Pancreas (tissue), 10 donors: ENCODE measurements at regions not wholly inside any gene's neighbourhood (a gene's known extent, or its start where the extent isn't known, plus 50 kb on each side); places are given as distances from the start of the nearest gene placed in this dataset.
"Not testable (repeated sequence)": the region's sequence is repeated elsewhere in the genome, so short reads cannot be mapped to it uniquely, and the experiment has no call there.

ENCODE experiments used
- ATAC-seq, 4 donors: fragments of 200-7000 bp; cut with Tn5 transposase; one replicate each; pipeline versions ENCODE4 v1.8.0 to v1.9.1; 2020; ENCODE audit warnings: mild to moderate bottlenecking in 4 of 4, moderate library complexity in 4 of 4
- DNase-seq, 6 donors: peaks; one replicate each; pipeline ENCODE4 v3.0.0-alpha.2; 2020
- FAIRE-seq: peaks from 2 replicates; lab custom pipeline; 2012; peaks lifted over from hg19 to GRCh38; lab: Jason Lieb, UNC
- H3K27ac ChIP-seq, 4 donors: fragments of 200-600 bp; sonication (generic); 1 replicate in 3 of 4; 2 replicates in 1 of 4; pipeline versions ENCODE4 v1.5.0 to v1.8.0; 2020
- H3K27me3 ChIP-seq, 4 donors: fragments of 200-600 bp; one replicate each; pipeline ENCODE4 v1.8.0; 2021
- H3K36me3 ChIP-seq, 3 donors: fragments of 200-600 bp; sonication (generic) in 1 of 3; one replicate each; pipeline versions ENCODE4 v1.5.0 to v1.8.0; 2020 to 2021
- H3K4me1 ChIP-seq, 3 donors: fragments of 200-600 bp; one replicate each; pipeline ENCODE4 v1.8.0; 2021
- H3K4me3 ChIP-seq, 4 donors: fragments of 200-600 bp; sonication (generic) in 2 of 4; one replicate each; pipeline versions ENCODE4 v1.5.0 to v1.8.0; 2020 to 2021
- H3K9me3 ChIP-seq, 4 donors: fragments of 200-600 bp; one replicate each; pipeline ENCODE4 v1.8.0; 2021
- CTCF ChIP-seq, 4 donors: fragments of 200-600 bp; sonication (generic) in 3 of 4; IDR thresholded peaks; one replicate each; pipeline versions ENCODE4 v1.5.0 to v1.8.0; 2021; ENCODE audit warnings: antibody characterized with exemption in 4 of 4
- WGBS, 2 donors: extraction: QIAGEN DNeasy Blood & Tissue Kit; methylation state at CpG; one replicate each; pipeline ENCODE4 v1.1.7; 2013; 5-methylcytosine and 5-hydroxymethylcytosine counted together
- intact Hi-C, 3 donors: fragments of 100-400 bp; cut with DNase I; formaldehyde crosslinking; loops; one replicate each; pipeline versions ENCODE4 v1.11.1 to v1.14.2; 2022
- donor health status: healthy with polysubstance abuse.
- donor health status: DM: no; HTN: no; CAD: no; lungs with moderate emphysema.
- donor health status: DM: no; HTN: no; CAD: no.
- donor health status: control.
- donor health status: control.
- donor health status: Bipolar disorder and iron deficiency.
- donor health status: DM: yes; HTN: yes; CAD: no.
- donor health status: DM: no; HTN: no; CAD: no.
- donor health status: DM: no; HTN: no; CAD: no.
- donor health status: DM: yes; HTN: yes; CAD: no.

GRCh38 chr6:170003027-170003426, 251.6 kb downstream of the ERMARD start:
- H3K9me3 ChIP-seq, result no peaks in the 10 kb centered on the region
- DNase-seq (no peak), FAIRE-seq (no peak), ATAC-seq (no peak)
- H3K27me3 ChIP-seq, result no peaks in the 10 kb centered on the region
- H3K4me3 ChIP-seq, result no peak overlapping the region
- H3K4me1 ChIP-seq, result no peaks in the 10 kb centered on the region
- TF ChIP-seq CTCF (IDR thresholded peaks at IDR 0.05), result no peak
- 83 to 91% methylated on average over 3 of the region's 3 CpGs for WGBS, 2 donors
- intact Hi-C loops, result no loop called here
- H3K36me3 ChIP-seq, result no peaks in the 10 kb centered on the region
- no peak overlapping the region for H3K27ac ChIP-seq

GRCh38 chr6:170001782-170002181, 250.4 kb downstream of the ERMARD start:
- DNase-seq, H3K27ac ChIP-seq, ATAC-seq, H3K27me3 ChIP-seq, H3K4me3 ChIP-seq, H3K9me3 ChIP-seq, FAIRE-seq, H3K36me3 ChIP-seq, H3K4me1 ChIP-seq, intact Hi-C loops: not testable (repeated sequence)

- TF ChIP-seq CTCF (IDR thresholded peaks at IDR 0.05), result no peak
- ATAC-seq, result no peak
- WGBS, 2 donors, result 84 to 95% methylated on average over 7 to 8 of the region's 8 CpGs
- Histone ChIP-seq H3K36me3 (no peaks in the 10 kb centered on the region), H3K4me3 (no peak overlapping the region), H3K4me1 (no peaks in the 10 kb centered on the region), H3K9me3 (no peaks in the 10 kb centered on the region), H3K27ac (no peak overlapping the region), H3K27me3 (no peaks in the 10 kb centered on the region)
- no peak for DNase-seq
- no peak for FAIRE-seq
- intact Hi-C loops, result no loop called here
Measured at GRCh38 chr6:170000071-170000843, 248.8 kb downstream of the ERMARD start.

GRCh38 chr6:169999367-169999766, 247.9 kb downstream of the ERMARD start:
- TF ChIP-seq CTCF (IDR thresholded peaks at IDR 0.05), result no peak
- Histone ChIP-seq H3K27ac (no peak overlapping the region), H3K4me3 (no peak overlapping the region), H3K27me3 (no peaks in the 10 kb centered on the region), H3K36me3 (no peaks in the 10 kb centered on the region), H3K4me1 (no peaks in the 10 kb centered on the region), H3K9me3 (no peaks in the 10 kb centered on the region)
- intact Hi-C loops, result no loop called here
- ATAC-seq, result no peak
- DNase-seq, result no peak
- WGBS, 2 donors, result 71 to 73% methylated on average over 7 of the region's 7 CpGs
- FAIRE-seq, result no peak

- ATAC-seq (no peak), DNase-seq (no peak), FAIRE-seq (no peak)
- intact Hi-C loops, result no loop called here
- H3K27me3 ChIP-seq, result no peaks in the 10 kb centered on the region
- WGBS, 2 donors, result 83 to 85% methylated on average over 7 of the region's 7 CpGs
- no peak for TF ChIP-seq CTCF (IDR thresholded peaks at IDR 0.05)
- H3K4me3 ChIP-seq, result no peak overlapping the region
- H3K9me3 ChIP-seq, result no peaks in the 10 kb centered on the region
- H3K27ac ChIP-seq, result no peak overlapping the region
- H3K36me3 ChIP-seq, result no peaks in the 10 kb centered on the region
- H3K4me1 ChIP-seq, result no peaks in the 10 kb centered on the region
Measured at GRCh38 chr6:169998457-169998856, 247.0 kb downstream of the ERMARD start.
